GM23338 (cell line): ENCODE measurements at regions not wholly inside any gene's neighbourhood (a gene's known extent, or its start where the extent isn't known, plus 50 kb on each side); places are given as distances from the start of the nearest gene placed in this dataset.

Source experiments
- ATAC-seq: fragments of 200-7000 bp; cut with Tn5 transposase; 3 replicates; pipeline ENCODE4 v1.9.1; 2020
- DNase-seq: peaks from one replicate; pipeline ENCODE4 v3.0.0-alpha.2; 2015; ENCODE audit warnings: low spot score
- H2AFZ ChIP-seq: fragments of 200-600 bp; sonication (generic); 2 replicates; pipeline ENCODE4 v1.8.0; 2016; ENCODE audit warnings: antibody characterized with exemption, mild to moderate bottlenecking, moderate library complexity
- H3F3A ChIP-seq: fragments of 200-600 bp; sonication (generic); replicated peaks from 2 replicates; pipeline ENCODE4 v1.8.0; 2017; ENCODE audit warnings: antibody characterized with exemption, mixed run types, low read depth
- H3K27ac ChIP-seq: fragments of 200-600 bp; sonication (generic); 2 replicates; pipeline ENCODE4 v1.6.1; 2016; ENCODE audit warnings: low read depth
- H3K27me3 ChIP-seq: fragments of 200-600 bp; sonication (generic); 2 replicates; pipeline ENCODE4 v1.8.0; 2016; ENCODE audit warnings: mild to moderate bottlenecking, mixed run types, moderate library complexity; ENCODE audit not compliant: insufficient read depth
- H3K36me3 ChIP-seq: fragments of 200-600 bp; sonication (generic); 2 replicates; pipeline ENCODE4 v1.8.0; 2016; ENCODE audit warnings: mild to moderate bottlenecking; ENCODE audit not compliant: insufficient read depth
- H3K4me1 ChIP-seq: fragments of 200-600 bp; sonication (generic); 2 replicates; pipeline ENCODE4 v1.8.0; 2016; ENCODE audit warnings: mild to moderate bottlenecking, moderate library complexity; ENCODE audit not compliant: insufficient read depth
- H3K4me2 ChIP-seq: fragments of 200-600 bp; sonication (generic); 2 replicates; pipeline ENCODE4 v1.7.1; 2017; ENCODE audit warnings: mixed run types
- H3K4me3 ChIP-seq: fragments of 200-600 bp; sonication (generic); 2 replicates; pipeline ENCODE4 v1.6.1; 2016; ENCODE audit warnings: mixed run types
- H3K79me2 ChIP-seq: fragments of 200-600 bp; sonication (generic); replicated peaks from 2 replicates; pipeline ENCODE4 v1.8.0; 2017; ENCODE audit warnings: mild to moderate bottlenecking; ENCODE audit not compliant: insufficient read depth
- H3K9me2 ChIP-seq: fragments of 200-600 bp; sonication (generic); 2 replicates; pipeline ENCODE4 v1.8.0; 2017; ENCODE audit not compliant: insufficient read depth
- H4K20me1 ChIP-seq: fragments of 200-600 bp; sonication (generic); replicated peaks from 2 replicates; pipeline ENCODE4 v1.8.0; 2017; ENCODE audit warnings: mild to moderate bottlenecking; ENCODE audit not compliant: insufficient read depth
- H3K27ac Mint-ChIP-seq: 2 replicates; pipeline ENCODE4 v1.8.0; 2020; ENCODE audit warnings: inconsistent platforms, mild to moderate bottlenecking, moderate library complexity, mixed read lengths
- H3K27me3 Mint-ChIP-seq: 3 replicates; pipeline ENCODE4 v1.8.0; 2022; ENCODE audit warnings: low read depth, mild to moderate bottlenecking, moderate library complexity, mixed read lengths, inconsistent platforms; ENCODE audit not compliant: insufficient read depth, poor library complexity
- H3K36me3 Mint-ChIP-seq: 3 replicates; pipeline ENCODE4 v1.8.0; 2021; ENCODE audit warnings: low read depth, mild to moderate bottlenecking, inconsistent platforms, moderate library complexity, mixed read lengths
- H3K4me1 Mint-ChIP-seq: 3 replicates; pipeline ENCODE4 v1.8.0; 2020; ENCODE audit warnings: mild to moderate bottlenecking, inconsistent platforms, mixed read lengths
- H3K4me3 Mint-ChIP-seq: 3 replicates; pipeline ENCODE4 v1.8.0; 2021; ENCODE audit warnings: moderate library complexity, mild to moderate bottlenecking, inconsistent platforms, mixed read lengths
- H3K9me3 Mint-ChIP-seq: 3 replicates; pipeline ENCODE4 v1.8.0; 2020; ENCODE audit warnings: moderate library complexity, mild to moderate bottlenecking, inconsistent platforms, mixed read lengths
- CREB1 ChIP-seq: fragments of 250-450 bp; sonication (Bioruptor Pico); IDR thresholded peaks from 2 replicates; pipeline ENCODE4 v1.5.0; 2020; ENCODE audit warnings: low read depth, mild to moderate bottlenecking, moderate library complexity
- EZH2 ChIP-seq: fragments of 200-600 bp; sonication (generic); IDR thresholded peaks from one replicate; pipeline ENCODE4 v1.8.0; 2017; ENCODE audit warnings: antibody characterized with exemption, mild to moderate bottlenecking, low read depth; ENCODE audit not compliant: unreplicated experiment
- EZH2phosphoT487 ChIP-seq: fragments of 200-600 bp; sonication (generic); IDR thresholded peaks from one replicate; pipeline ENCODE4 v1.8.1; 2018; ENCODE audit warnings: antibody characterized with exemption; ENCODE audit not compliant: unreplicated experiment
- JUNB ChIP-seq: IDR thresholded peaks from one replicate; pipeline ENCODE4 v1.6.1; 2016; ENCODE audit warnings: antibody characterized with exemption; ENCODE audit not compliant: unreplicated experiment
- NANOG ChIP-seq: IDR thresholded peaks from 2 replicates; pipeline ENCODE4 v1.6.1; 2016; ENCODE audit warnings: antibody characterized with exemption, borderline replicate concordance
- POLR2AphosphoS5 ChIP-seq: IDR thresholded peaks from 2 replicates; pipeline ENCODE4 v1.6.1; 2016; ENCODE audit warnings: antibody characterized with exemption, low read depth
- STAT1 ChIP-seq: IDR thresholded peaks from one replicate; pipeline ENCODE4 v1.6.1; 2016; ENCODE audit warnings: antibody characterized with exemption; ENCODE audit not compliant: unreplicated experiment
- ZNF114 ChIP-seq: fragments of 250-450 bp; sonication (Bioruptor Pico); IDR thresholded peaks from 2 replicates; pipeline ENCODE4 v1.5.0; 2020; ENCODE audit warnings: mild to moderate bottlenecking, moderate library complexity
- ZNF331 ChIP-seq: fragments of 250-450 bp; sonication (Bioruptor Pico); IDR thresholded peaks from 2 replicates; pipeline ENCODE4 v1.5.0; 2020; ENCODE audit warnings: low read depth, mild to moderate bottlenecking, moderate library complexity
- TF ChIP-seq, protein P1 (sequence below): IDR thresholded peaks from one replicate; pipeline ENCODE4 v1.6.1; 2018; ENCODE audit warnings: antibody characterized with exemption; ENCODE audit not compliant: unreplicated experiment
- TF ChIP-seq, protein P2 (sequence below): fragments of 250-450 bp; sonication (Bioruptor Pico); IDR thresholded peaks from 2 replicates; pipeline ENCODE4 v1.5.0; 2020; ENCODE audit warnings: mild to moderate bottlenecking, moderate library complexity
- TF ChIP-seq, protein P3 (sequence below), 2 experiments: fragments of 200-600 bp in 1 of 2; sonication (generic) in 1 of 2; conservative IDR thresholded peaks; 2 replicates each; pipeline versions ENCODE4 v1.5.1 to v1.6.1; 2016 to 2017; ENCODE audit warnings: antibody characterized with exemption in 2 of 2, low read depth in 2 of 2, mild to moderate bottlenecking in 2 of 2, moderate library complexity in 1 of 2
- TF ChIP-seq, protein P4 (sequence below): IDR thresholded peaks from 2 replicates; pipeline ENCODE4 v1.6.1; 2016; ENCODE audit warnings: antibody characterized with exemption

DNA sequence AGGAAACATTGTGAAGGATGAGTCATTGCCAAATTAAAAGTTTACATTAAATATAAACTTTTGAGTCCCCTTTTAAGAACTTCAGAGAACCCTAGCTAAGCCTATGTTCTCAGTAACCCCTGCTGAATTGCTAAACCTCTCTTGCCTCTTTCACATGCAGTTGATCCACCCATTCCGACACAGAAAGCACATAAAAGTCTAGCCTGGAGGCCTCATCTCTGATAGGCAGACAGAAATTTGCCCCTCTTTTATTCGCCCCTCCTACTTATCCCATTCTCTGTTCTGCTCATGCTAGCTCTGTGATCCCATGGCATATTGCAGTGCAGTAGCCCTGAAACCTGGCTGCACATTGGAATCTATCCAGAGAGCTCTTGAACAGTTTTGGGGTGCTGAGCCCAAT lies 58.2 kb upstream of the PDE3B start:
- H3K4me1 Mint-ChIP-seq = no peaks in the 10 kb centered on the region; the same call in 2 of the 3 replicates

More for the DNA sequence above, 58.2 kb upstream of the PDE3B start:
- Histone ChIP-seq H3K27me3 (no peaks in the 10 kb centered on the region), H4K20me1 (no peaks in the 10 kb centered on the region), H3K9me2 (0 out of 2 replicates have a peak, but pooled peaks cover 5% of the 10 kb centered on the region), H3F3A (no peaks in the 10 kb centered on the region), H2AFZ (no peak overlapping the region), H3K27ac (no peak overlapping the region), H3K4me3 (no peak overlapping the region), H3K4me1 (no peaks in the 10 kb centered on the region), H3K79me2 (no peaks in the 10 kb centered on the region), H3K4me2 (no peak overlapping the region), H3K36me3 (no peaks in the 10 kb centered on the region)
- TF ChIP-seq NANOG (no peak), JUNB (no peak), POLR2AphosphoS5 (no peak), EZH2phosphoT487 (no peak), EZH2 (no peak), CREB1 (CRISPR knock-in tag) (no peak), ZNF114 (no peak), ZNF331 (CRISPR knock-in tag) (no peak), STAT1 (no peak)
- TF ChIP-seq, protein P1, sequence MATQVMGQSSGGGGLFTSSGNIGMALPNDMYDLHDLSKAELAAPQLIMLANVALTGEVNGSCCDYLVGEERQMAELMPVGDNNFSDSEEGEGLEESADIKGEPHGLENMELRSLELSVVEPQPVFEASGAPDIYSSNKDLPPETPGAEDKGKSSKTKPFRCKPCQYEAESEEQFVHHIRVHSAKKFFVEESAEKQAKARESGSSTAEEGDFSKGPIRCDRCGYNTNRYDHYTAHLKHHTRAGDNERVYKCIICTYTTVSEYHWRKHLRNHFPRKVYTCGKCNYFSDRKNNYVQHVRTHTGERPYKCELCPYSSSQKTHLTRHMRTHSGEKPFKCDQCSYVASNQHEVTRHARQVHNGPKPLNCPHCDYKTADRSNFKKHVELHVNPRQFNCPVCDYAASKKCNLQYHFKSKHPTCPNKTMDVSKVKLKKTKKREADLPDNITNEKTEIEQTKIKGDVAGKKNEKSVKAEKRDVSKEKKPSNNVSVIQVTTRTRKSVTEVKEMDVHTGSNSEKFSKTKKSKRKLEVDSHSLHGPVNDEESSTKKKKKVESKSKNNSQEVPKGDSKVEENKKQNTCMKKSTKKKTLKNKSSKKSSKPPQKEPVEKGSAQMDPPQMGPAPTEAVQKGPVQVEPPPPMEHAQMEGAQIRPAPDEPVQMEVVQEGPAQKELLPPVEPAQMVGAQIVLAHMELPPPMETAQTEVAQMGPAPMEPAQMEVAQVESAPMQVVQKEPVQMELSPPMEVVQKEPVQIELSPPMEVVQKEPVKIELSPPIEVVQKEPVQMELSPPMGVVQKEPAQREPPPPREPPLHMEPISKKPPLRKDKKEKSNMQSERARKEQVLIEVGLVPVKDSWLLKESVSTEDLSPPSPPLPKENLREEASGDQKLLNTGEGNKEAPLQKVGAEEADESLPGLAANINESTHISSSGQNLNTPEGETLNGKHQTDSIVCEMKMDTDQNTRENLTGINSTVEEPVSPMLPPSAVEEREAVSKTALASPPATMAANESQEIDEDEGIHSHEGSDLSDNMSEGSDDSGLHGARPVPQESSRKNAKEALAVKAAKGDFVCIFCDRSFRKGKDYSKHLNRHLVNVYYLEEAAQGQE = no peak
- TF ChIP-seq, protein P2, sequence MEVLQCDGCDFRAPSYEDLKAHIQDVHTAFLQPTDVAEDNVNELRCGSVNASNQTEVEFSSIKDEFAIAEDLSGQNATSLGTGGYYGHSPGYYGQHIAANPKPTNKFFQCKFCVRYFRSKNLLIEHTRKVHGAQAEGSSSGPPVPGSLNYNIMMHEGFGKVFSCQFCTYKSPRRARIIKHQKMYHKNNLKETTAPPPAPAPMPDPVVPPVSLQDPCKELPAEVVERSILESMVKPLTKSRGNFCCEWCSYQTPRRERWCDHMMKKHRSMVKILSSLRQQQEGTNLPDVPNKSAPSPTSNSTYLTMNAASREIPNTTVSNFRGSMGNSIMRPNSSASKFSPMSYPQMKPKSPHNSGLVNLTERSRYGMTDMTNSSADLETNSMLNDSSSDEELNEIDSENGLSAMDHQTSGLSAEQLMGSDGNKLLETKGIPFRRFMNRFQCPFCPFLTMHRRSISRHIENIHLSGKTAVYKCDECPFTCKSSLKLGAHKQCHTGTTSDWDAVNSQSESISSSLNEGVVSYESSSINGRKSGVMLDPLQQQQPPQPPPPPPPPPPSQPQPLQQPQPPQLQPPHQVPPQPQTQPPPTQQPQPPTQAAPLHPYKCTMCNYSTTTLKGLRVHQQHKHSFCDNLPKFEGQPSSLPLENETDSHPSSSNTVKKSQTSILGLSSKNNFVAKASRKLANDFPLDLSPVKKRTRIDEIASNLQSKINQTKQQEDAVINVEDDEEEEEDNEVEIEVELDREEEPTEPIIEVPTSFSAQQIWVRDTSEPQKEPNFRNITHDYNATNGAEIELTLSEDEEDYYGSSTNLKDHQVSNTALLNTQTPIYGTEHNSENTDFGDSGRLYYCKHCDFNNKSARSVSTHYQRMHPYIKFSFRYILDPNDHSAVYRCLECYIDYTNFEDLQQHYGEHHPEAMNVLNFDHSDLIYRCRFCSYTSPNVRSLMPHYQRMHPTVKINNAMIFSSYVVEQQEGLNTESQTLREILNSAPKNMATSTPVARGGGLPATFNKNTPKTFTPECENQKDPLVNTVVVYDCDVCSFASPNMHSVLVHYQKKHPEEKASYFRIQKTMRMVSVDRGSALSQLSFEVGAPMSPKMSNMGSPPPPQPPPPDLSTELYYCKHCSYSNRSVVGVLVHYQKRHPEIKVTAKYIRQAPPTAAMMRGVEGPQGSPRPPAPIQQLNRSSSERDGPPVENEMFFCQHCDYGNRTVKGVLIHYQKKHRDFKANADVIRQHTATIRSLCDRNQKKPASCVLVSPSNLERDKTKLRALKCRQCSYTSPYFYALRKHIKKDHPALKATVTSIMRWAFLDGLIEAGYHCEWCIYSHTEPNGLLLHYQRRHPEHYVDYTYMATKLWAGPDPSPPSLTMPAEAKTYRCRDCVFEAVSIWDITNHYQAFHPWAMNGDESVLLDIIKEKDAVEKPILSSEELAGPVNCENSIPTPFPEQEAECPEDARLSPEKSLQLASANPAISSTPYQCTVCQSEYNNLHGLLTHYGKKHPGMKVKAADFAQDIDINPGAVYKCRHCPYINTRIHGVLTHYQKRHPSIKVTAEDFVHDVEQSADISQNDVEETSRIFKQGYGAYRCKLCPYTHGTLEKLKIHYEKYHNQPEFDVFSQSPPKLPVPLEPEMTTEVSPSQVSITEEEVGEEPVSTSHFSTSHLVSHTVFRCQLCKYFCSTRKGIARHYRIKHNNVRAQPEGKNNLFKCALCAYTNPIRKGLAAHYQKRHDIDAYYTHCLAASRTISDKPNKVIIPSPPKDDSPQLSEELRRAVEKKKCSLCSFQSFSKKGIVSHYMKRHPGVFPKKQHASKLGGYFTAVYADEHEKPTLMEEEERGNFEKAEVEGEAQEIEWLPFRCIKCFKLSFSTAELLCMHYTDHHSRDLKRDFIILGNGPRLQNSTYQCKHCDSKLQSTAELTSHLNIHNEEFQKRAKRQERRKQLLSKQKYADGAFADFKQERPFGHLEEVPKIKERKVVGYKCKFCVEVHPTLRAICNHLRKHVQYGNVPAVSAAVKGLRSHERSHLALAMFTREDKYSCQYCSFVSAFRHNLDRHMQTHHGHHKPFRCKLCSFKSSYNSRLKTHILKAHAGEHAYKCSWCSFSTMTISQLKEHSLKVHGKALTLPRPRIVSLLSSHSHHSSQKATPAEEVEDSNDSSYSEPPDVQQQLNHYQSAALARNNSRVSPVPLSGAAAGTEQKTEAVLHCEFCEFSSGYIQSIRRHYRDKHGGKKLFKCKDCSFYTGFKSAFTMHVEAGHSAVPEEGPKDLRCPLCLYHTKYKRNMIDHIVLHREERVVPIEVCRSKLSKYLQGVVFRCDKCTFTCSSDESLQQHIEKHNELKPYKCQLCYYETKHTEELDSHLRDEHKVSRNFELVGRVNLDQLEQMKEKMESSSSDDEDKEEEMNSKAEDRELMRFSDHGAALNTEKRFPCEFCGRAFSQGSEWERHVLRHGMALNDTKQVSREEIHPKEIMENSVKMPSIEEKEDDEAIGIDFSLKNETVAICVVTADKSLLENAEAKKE (CRISPR knock-in tag) = no peak
- TF ChIP-seq, protein P3, sequence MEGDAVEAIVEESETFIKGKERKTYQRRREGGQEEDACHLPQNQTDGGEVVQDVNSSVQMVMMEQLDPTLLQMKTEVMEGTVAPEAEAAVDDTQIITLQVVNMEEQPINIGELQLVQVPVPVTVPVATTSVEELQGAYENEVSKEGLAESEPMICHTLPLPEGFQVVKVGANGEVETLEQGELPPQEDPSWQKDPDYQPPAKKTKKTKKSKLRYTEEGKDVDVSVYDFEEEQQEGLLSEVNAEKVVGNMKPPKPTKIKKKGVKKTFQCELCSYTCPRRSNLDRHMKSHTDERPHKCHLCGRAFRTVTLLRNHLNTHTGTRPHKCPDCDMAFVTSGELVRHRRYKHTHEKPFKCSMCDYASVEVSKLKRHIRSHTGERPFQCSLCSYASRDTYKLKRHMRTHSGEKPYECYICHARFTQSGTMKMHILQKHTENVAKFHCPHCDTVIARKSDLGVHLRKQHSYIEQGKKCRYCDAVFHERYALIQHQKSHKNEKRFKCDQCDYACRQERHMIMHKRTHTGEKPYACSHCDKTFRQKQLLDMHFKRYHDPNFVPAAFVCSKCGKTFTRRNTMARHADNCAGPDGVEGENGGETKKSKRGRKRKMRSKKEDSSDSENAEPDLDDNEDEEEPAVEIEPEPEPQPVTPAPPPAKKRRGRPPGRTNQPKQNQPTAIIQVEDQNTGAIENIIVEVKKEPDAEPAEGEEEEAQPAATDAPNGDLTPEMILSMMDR (conservative IDR thresholded peaks at IDR 0.05; ENCODE audit: low read depth in 2 of 2) = no peak
- TF ChIP-seq, protein P4, sequence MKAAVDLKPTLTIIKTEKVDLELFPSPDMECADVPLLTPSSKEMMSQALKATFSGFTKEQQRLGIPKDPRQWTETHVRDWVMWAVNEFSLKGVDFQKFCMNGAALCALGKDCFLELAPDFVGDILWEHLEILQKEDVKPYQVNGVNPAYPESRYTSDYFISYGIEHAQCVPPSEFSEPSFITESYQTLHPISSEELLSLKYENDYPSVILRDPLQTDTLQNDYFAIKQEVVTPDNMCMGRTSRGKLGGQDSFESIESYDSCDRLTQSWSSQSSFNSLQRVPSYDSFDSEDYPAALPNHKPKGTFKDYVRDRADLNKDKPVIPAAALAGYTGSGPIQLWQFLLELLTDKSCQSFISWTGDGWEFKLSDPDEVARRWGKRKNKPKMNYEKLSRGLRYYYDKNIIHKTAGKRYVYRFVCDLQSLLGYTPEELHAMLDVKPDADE = no peak
- Mint-ChIP-seq H3K27me3 (no peaks in the 10 kb centered on the region), H3K36me3 (peaks cover 1% of the 10 kb centered on the region; the same call in 2 of the 3 replicates), H3K9me3 (no peaks in the 10 kb centered on the region; the same call in 2 of the 3 replicates), H3K4me3 (no peak overlapping the region), H3K27ac (no peak overlapping the region)
- ATAC-seq = no peak
- no peak for DNase-seq
